HCT116 (cell line): ENCODE measurements at regions not wholly inside any gene's neighbourhood (a gene's known extent, or its start where the extent isn't known, plus 50 kb on each side); places are given as distances from the start of the nearest gene placed in this dataset.

Experiments used
- ATAC-seq: fragments of 200-7000 bp; cut with Tn5 transposase; 2 replicates; pipeline ENCODE4 v1.9.1; 2020; ENCODE audit warnings: mild to moderate bottlenecking, moderate library complexity
- BruUV-seq: library from RNA; stranded (reverse); fragments of 400-500 nt; replicated peaks from 2 replicates; lab custom pipeline; 2021; lab: Mats Ljungman, UMichigan
- CTCF ChIA-PET: fragments of 300-600 bp; sonication (Branson Sonifier 250); formaldehyde crosslinking; loops from one replicate; lab custom pipeline; 2021; ENCODE audit warnings: antibody characterized with exemption; lab: Charles Lee
- POLR2A ChIA-PET: fragments of 300-600, 350-600 bp; sonication (Branson Sonifier 250); formaldehyde crosslinking; loops from one replicate; lab custom pipeline; 2021; ENCODE audit warnings: antibody characterized with exemption; lab: Charles Lee
- RAD21 ChIA-PET, 2 experiments: fragments of 300-600 bp; sonication (Branson Sonifier 250); formaldehyde crosslinking; loops; one replicate each; lab custom pipeline; 2023; ENCODE audit warnings: low total read pairs in 2 of 2; ENCODE audit not compliant: uncharacterized antibody in 2 of 2, unreplicated experiment in 2 of 2, low non-redundant PET in 1 of 2; lab: Charles Lee
- DNase-seq: peaks from one replicate; pipeline ENCODE4 v3.0.0-alpha.2; 2010; ENCODE audit warnings: low read depth, low spot score
- H2AFZ ChIP-seq: fragments of 200-600 bp; shearing (Covaris generic), sonication (generic); 2 replicates; pipeline ENCODE4 v1.6.1; 2017; ENCODE audit warnings: low read depth, mixed run types, mixed read lengths, antibody characterized with exemption, low read length; ENCODE audit not compliant: poor library complexity, severe bottlenecking
- H3K27ac ChIP-seq: 2 replicates; pipeline ENCODE4 v1.5.1; 2012; ENCODE audit warnings: low read depth, low read length
- H3K27me3 ChIP-seq: fragments of 200-600 bp; sonication (generic); 2 replicates; pipeline ENCODE4 v1.6.1; 2016; ENCODE audit warnings: mixed run types, low read length, mixed read lengths; ENCODE audit not compliant: insufficient read depth
- H3K36me3 ChIP-seq, 2 experiments: fragments of 200-500 bp in 1 of 2; fragments of 200-600 bp in 1 of 2; sonication (Bioruptor generic) in 1 of 2; sonication (generic) in 1 of 2; 2 replicates each; pipeline versions ENCODE4 v1.5.1 to v1.6.1; 2014 to 2016; ENCODE audit warnings: low read length in 2 of 2, inconsistent platforms in 1 of 2, mixed read lengths in 1 of 2, mixed run types in 1 of 2; ENCODE audit not compliant: insufficient read depth in 2 of 2, control insufficient read depth in 1 of 2
- H3K4me1 ChIP-seq, 2 experiments: fragments of 200-600 bp in 1 of 2; sonication (generic) in 1 of 2; 2 replicates each; pipeline versions ENCODE4 v1.5.1 to v1.6.1; 2012 to 2017; ENCODE audit warnings: low read length in 2 of 2, inconsistent platforms in 1 of 2, mild to moderate bottlenecking in 1 of 2, mixed read lengths in 1 of 2, mixed run types in 1 of 2, moderate library complexity in 1 of 2; ENCODE audit not compliant: insufficient read depth in 2 of 2, control insufficient read depth in 1 of 2
- H3K4me2 ChIP-seq: fragments of 200-600 bp; sonication (generic); 2 replicates; pipeline ENCODE4 v1.6.1; 2017; ENCODE audit warnings: mixed run types, low read length, mixed read lengths
- H3K4me3 ChIP-seq, 2 experiments: fragments of 200-600 bp in 1 of 2; sonication (generic) in 1 of 2; replicated peaks in 1 of 2; 2 replicates each; pipeline ENCODE4 v1.5.1; 2011 to 2016; ENCODE audit warnings: low read length in 2 of 2, control low read depth in 1 of 2, low read depth in 1 of 2, mild to moderate bottlenecking in 1 of 2, mixed read lengths in 1 of 2, mixed run types in 1 of 2
- H3K79me2 ChIP-seq: fragments of 200-600 bp; sonication (generic); 2 replicates; pipeline ENCODE4 v1.6.1; 2017; ENCODE audit warnings: mild to moderate bottlenecking, mixed run types, low read length, moderate library complexity, mixed read lengths; ENCODE audit not compliant: insufficient read depth
- H3K9ac ChIP-seq: fragments of 200-600 bp; sonication (generic); 2 replicates; pipeline ENCODE4 v1.6.1; 2016; ENCODE audit warnings: low read length, mixed read lengths
- H3K9me2 ChIP-seq: fragments of 200-600 bp; sonication (generic), shearing (Covaris generic); 2 replicates; pipeline ENCODE4 v1.6.1; 2017; ENCODE audit warnings: mixed run types, mild to moderate bottlenecking, moderate library complexity; ENCODE audit not compliant: insufficient read depth
- H3K9me3 ChIP-seq, 2 experiments: fragments of 200-500 bp in 1 of 2; fragments of 200-600 bp in 1 of 2; sonication (Bioruptor generic) in 1 of 2; sonication (generic) in 1 of 2; 2 replicates each; pipeline ENCODE4 v1.6.1; 2014 to 2017; ENCODE audit warnings: low read length in 2 of 2, mixed read lengths in 2 of 2, inconsistent platforms in 1 of 2, low read depth in 1 of 2, mild to moderate bottlenecking in 1 of 2, mixed run types in 1 of 2, moderate library complexity in 1 of 2; ENCODE audit not compliant: control insufficient read depth in 1 of 2, insufficient read depth in 1 of 2
- H4K20me1 ChIP-seq: fragments of 200-600 bp; sonication (generic), shearing (Covaris generic); 2 replicates; pipeline ENCODE4 v1.6.1; 2017; ENCODE audit warnings: mixed run types, mild to moderate bottlenecking, moderate library complexity; ENCODE audit not compliant: insufficient read depth
- CBX3 ChIP-seq: IDR thresholded peaks from 2 replicates; pipeline ENCODE4 v1.6.1; 2012; ENCODE audit warnings: low read depth
- CEBPB ChIP-seq: IDR thresholded peaks from 2 replicates; pipeline ENCODE4 v1.6.1; 2012; ENCODE audit warnings: low read depth
- CTCF ChIP-seq, 3 experiments: fragments of 200-600 bp in 1 of 3; sonication (generic) in 1 of 3; IDR thresholded peaks in 2 of 3; conservative IDR thresholded peaks in 1 of 3; 2 replicates each; pipeline ENCODE4 v1.5.1; 2012 to 2017; ENCODE audit warnings: low read depth in 2 of 3, low read length in 2 of 3, antibody characterized with exemption in 1 of 3, borderline replicate concordance in 1 of 3, control low read depth in 1 of 3, mild to moderate bottlenecking in 1 of 3, mixed read lengths in 1 of 3, mixed run types in 1 of 3, moderate library complexity in 1 of 3; ENCODE audit not compliant: insufficient read depth in 1 of 3
- ELF1 ChIP-seq: IDR thresholded peaks from 2 replicates; pipeline ENCODE4 v1.6.1; 2012; ENCODE audit warnings: low read depth, borderline replicate concordance
- EZH2 ChIP-seq: fragments of 200-600 bp; sonication (generic); IDR thresholded peaks from 2 replicates; pipeline ENCODE4 v1.6.1; 2017; ENCODE audit warnings: antibody characterized with exemption, mixed run types
- EZH2phosphoT487 ChIP-seq: fragments of 200-600 bp; IDR thresholded peaks from 2 replicates; pipeline ENCODE4 v1.6.1; 2018; ENCODE audit warnings: antibody characterized with exemption, borderline replicate concordance
- FOSL1 ChIP-seq: IDR thresholded peaks from 2 replicates; pipeline ENCODE4 v1.6.1; 2012; ENCODE audit warnings: low read depth
- JUND ChIP-seq: IDR thresholded peaks from 2 replicates; pipeline ENCODE4 v1.6.1; 2012
- RAD21 ChIP-seq: IDR thresholded peaks from 2 replicates; pipeline ENCODE4 v1.6.1; 2012; ENCODE audit warnings: low read depth, mild to moderate bottlenecking
- REST ChIP-seq: IDR thresholded peaks from 2 replicates; pipeline ENCODE4 v1.6.1; 2012; ENCODE audit warnings: low read depth
- SIN3A ChIP-seq: IDR thresholded peaks from 2 replicates; pipeline ENCODE4 v1.6.1; 2012; ENCODE audit warnings: low read depth
- SP1 ChIP-seq: IDR thresholded peaks from 2 replicates; pipeline ENCODE4 v1.6.1; 2012; ENCODE audit warnings: low read depth
- SRF ChIP-seq: IDR thresholded peaks from 2 replicates; pipeline ENCODE4 v1.6.1; 2012; ENCODE audit warnings: low read depth
- TCF7L2 ChIP-seq: IDR thresholded peaks from 2 replicates; pipeline ENCODE4 v1.7.0; 2011; ENCODE audit warnings: borderline replicate concordance, inconsistent platforms; ENCODE audit not compliant: insufficient read depth, insufficient read length; ENCODE audit errors: extremely low read depth
- YY1 ChIP-seq: IDR thresholded peaks from 2 replicates; pipeline ENCODE4 v1.6.1; 2011; ENCODE audit warnings: low read length, low read depth, moderate library complexity, mild to moderate bottlenecking; ENCODE audit not compliant: insufficient replicate concordance; ENCODE audit errors: extremely low read depth
- ZBTB33 ChIP-seq: IDR thresholded peaks from 2 replicates; pipeline ENCODE4 v1.6.1; 2011; ENCODE audit warnings: mild to moderate bottlenecking, low read length, moderate library complexity; ENCODE audit not compliant: insufficient replicate concordance; ENCODE audit errors: extremely low read depth
- ZFX ChIP-seq: fragments of 450-650 bp; IDR thresholded peaks from 2 replicates; pipeline ENCODE4 v1.6.1; 2017
- ZNF274 ChIP-seq: fragments of 200-500 bp; sonication (Bioruptor generic); IDR thresholded peaks from 2 replicates; pipeline ENCODE4 v1.6.1; 2014; ENCODE audit warnings: mild to moderate bottlenecking, low read depth, low read length, inconsistent platforms
- intact Hi-C: fragments of 100-400 bp; cut with micrococcal nuclease; formaldehyde crosslinking; loops from 2 replicates; pipeline ENCODE4 v1.10.0; 2022

- Histone ChIP-seq H3K27ac (no peak overlapping the region), H3K9ac (no peak overlapping the region), H3K4me3 (no peak overlapping the region), H3K4me2 (no peak overlapping the region), H4K20me1 (no peaks in the 10 kb centered on the region), H3K79me2 (no peaks in the 10 kb centered on the region), H3K27me3 (no peaks in the 10 kb centered on the region), H3K9me3 (no peaks in the 10 kb centered on the region), H3K4me1 (peaks cover 0 to 6% of the 10 kb centered on the region in 2 experiments; a peak in 3 of 4 replicates), H3K36me3 (no peaks in the 10 kb centered on the region), H2AFZ (no peak overlapping the region), H3K9me2 (no peaks in the 10 kb centered on the region)
- CTCF ChIA-PET = no interaction called here
- intact Hi-C loops = no loop called here
- ATAC-seq = no peak
- no peak for DNase-seq
- RAD21 ChIA-PET = no interaction called here
- BruUV-seq = no TSS peak
- TF ChIP-seq RAD21 (no peak), EZH2 (no peak), TCF7L2 (no peak), CEBPB (no peak), ZFX (no peak), SP1 (no peak), JUND (no peak), CBX3 (no peak), ZBTB33 (no peak), FOSL1 (no peak), REST (no peak), YY1 (no peak), SRF (no peak), ELF1 (no peak), ZNF274 (no peak), EZH2phosphoT487 (no peak), SIN3A (no peak), CTCF (IDR thresholded peaks at IDR 0.05 in 2 of 3, conservative IDR thresholded peaks at IDR 0.05 in 1 of 3; ENCODE audit: borderline replicate concordance in 1 of 3, insufficient read depth in 1 of 3, low read depth in 2 of 3, low read length in 2 of 3) (no peak)
- POLR2A ChIA-PET = no interaction called here
These were observed 116.9 kb upstream of the SVIL start for GRCh38 chr10:29751684-29752083.
